Endothelial cell (in vitro differentiated cells): ENCODE measurements at regions not wholly inside any gene's neighbourhood (a gene's known extent, or its start where the extent isn't known, plus 50 kb on each side); places are given as distances from the start of the nearest gene placed in this dataset.

ENCODE experiments used
- DNase-seq: peaks from one replicate; pipeline ENCODE4 v3.0.0; 2021; ENCODE audit warnings: low spot score
- H3K27ac Mint-ChIP-seq: one replicate; pipeline ENCODE4 v1.8.0; 2021; ENCODE audit warnings: mixed read lengths, inconsistent platforms; ENCODE audit not compliant: unreplicated experiment
- H3K27me3 Mint-ChIP-seq: one replicate; pipeline ENCODE4 v1.8.0; 2021; ENCODE audit warnings: mild to moderate bottlenecking, moderate library complexity, mixed read lengths, inconsistent platforms; ENCODE audit not compliant: unreplicated experiment
- H3K36me3 Mint-ChIP-seq: one replicate; pipeline ENCODE4 v1.8.0; 2021; ENCODE audit warnings: mild to moderate bottlenecking, low read depth, mixed read lengths, inconsistent platforms; ENCODE audit not compliant: unreplicated experiment
- H3K4me1 Mint-ChIP-seq: one replicate; pipeline ENCODE4 v1.8.0; 2021; ENCODE audit warnings: mild to moderate bottlenecking, mixed read lengths, inconsistent platforms; ENCODE audit not compliant: unreplicated experiment
- H3K4me3 Mint-ChIP-seq: one replicate; pipeline ENCODE4 v1.8.0; 2021; ENCODE audit warnings: mild to moderate bottlenecking, mixed read lengths, inconsistent platforms; ENCODE audit not compliant: unreplicated experiment
- H3K9me3 Mint-ChIP-seq: one replicate; pipeline ENCODE4 v1.8.0; 2021; ENCODE audit warnings: mixed read lengths, inconsistent platforms; ENCODE audit not compliant: unreplicated experiment
- TF ChIP-seq, protein P1 (sequence below): fragments of 200-600 bp; sonication (generic); IDR thresholded peaks from one replicate; pipeline ENCODE4 v1.5.0; 2021; ENCODE audit warnings: antibody characterized with exemption; ENCODE audit not compliant: unreplicated experiment

DNA sequence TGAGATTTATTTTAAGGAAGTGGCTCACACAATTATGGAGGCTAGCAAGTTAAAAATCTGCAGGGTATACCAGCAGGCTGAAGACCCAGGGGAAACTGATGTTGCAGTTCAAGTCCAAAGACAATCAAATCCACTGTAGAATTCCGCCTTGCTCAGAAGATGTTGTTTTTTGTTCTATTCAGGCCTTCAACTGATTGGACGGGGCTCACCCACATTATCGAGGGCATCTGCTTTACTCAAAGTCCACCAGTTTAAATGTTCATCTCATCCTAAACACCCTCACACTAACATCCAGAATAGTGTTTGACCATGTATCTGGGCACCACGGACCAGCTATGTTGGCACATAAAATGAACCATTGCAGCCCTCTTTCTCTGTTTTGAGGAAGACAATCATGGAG lies 211.2 kb upstream of the GPR26 start:
- no peaks in the 10 kb centered on the region for H3K4me1 Mint-ChIP-seq
- no peak overlapping the region for H3K4me3 Mint-ChIP-seq
- no peaks in the 10 kb centered on the region for H3K36me3 Mint-ChIP-seq
- no peaks in the 10 kb centered on the region for H3K27me3 Mint-ChIP-seq
- H3K27ac Mint-ChIP-seq = no peak overlapping the region
- no peaks in the 10 kb centered on the region for H3K9me3 Mint-ChIP-seq
- TF ChIP-seq, protein P1, sequence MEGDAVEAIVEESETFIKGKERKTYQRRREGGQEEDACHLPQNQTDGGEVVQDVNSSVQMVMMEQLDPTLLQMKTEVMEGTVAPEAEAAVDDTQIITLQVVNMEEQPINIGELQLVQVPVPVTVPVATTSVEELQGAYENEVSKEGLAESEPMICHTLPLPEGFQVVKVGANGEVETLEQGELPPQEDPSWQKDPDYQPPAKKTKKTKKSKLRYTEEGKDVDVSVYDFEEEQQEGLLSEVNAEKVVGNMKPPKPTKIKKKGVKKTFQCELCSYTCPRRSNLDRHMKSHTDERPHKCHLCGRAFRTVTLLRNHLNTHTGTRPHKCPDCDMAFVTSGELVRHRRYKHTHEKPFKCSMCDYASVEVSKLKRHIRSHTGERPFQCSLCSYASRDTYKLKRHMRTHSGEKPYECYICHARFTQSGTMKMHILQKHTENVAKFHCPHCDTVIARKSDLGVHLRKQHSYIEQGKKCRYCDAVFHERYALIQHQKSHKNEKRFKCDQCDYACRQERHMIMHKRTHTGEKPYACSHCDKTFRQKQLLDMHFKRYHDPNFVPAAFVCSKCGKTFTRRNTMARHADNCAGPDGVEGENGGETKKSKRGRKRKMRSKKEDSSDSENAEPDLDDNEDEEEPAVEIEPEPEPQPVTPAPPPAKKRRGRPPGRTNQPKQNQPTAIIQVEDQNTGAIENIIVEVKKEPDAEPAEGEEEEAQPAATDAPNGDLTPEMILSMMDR = no peak
- DNase-seq = no peak

- no peak overlapping the region for H3K27ac Mint-ChIP-seq
- no peaks in the 10 kb centered on the region for H3K36me3 Mint-ChIP-seq
- H3K4me3 Mint-ChIP-seq = no peak overlapping the region
- no peaks in the 10 kb centered on the region for H3K27me3 Mint-ChIP-seq
- TF ChIP-seq, protein P1 = no peak
- H3K9me3 Mint-ChIP-seq = no peaks in the 10 kb centered on the region
- DNase-seq = no peak
- H3K4me1 Mint-ChIP-seq = no peaks in the 10 kb centered on the region
Observed at GRCh38 chr10:123455861-123456260, 210.3 kb upstream of the GPR26 start.

- Mint-ChIP-seq H3K4me1 (peaks cover 8% of the 10 kb centered on the region), H3K27me3 (no peaks in the 10 kb centered on the region), H3K36me3 (no peaks in the 10 kb centered on the region), H3K9me3 (no peaks in the 10 kb centered on the region), H3K27ac (no peak overlapping the region), H3K4me3 (no peak overlapping the region)
- TF ChIP-seq, protein P1 = no peak
- no peak for DNase-seq
Observed at GRCh38 chr10:123458933-123459332, 207.2 kb upstream of the GPR26 start.

GRCh38 chr10:123459371-123460091 lies 206.6 kb upstream of the GPR26 start:
- DNase-seq = no peak
- H3K4me3 Mint-ChIP-seq = no peak overlapping the region

DNA sequence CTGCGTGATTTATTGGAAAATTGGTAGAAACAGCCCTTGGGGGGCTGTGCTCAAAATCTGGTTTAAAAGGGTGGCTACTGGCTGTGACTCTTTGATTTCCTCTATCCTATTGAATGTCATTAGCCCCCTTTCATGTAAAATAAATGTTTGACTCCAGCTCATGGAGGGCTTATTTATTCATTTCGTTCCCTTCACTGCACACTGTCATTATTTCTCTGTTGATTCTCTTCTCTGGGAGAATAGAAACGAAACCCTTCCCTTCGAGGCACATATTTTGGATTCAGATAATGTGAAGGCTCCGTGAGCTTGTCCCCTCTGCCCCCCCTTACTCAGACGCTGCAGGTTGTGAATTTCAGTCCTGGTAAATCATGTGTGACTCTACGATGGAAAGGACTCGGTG lies 203.9 kb upstream of the GPR26 start:
- no peak overlapping the region for H3K4me3 Mint-ChIP-seq
- no peaks in the 10 kb centered on the region for H3K36me3 Mint-ChIP-seq
- no peaks in the 10 kb centered on the region for H3K27me3 Mint-ChIP-seq
- no peak overlapping the region for H3K27ac Mint-ChIP-seq
- H3K9me3 Mint-ChIP-seq = no peaks in the 10 kb centered on the region
- TF ChIP-seq, protein P1 = no peak
- H3K4me1 Mint-ChIP-seq = peaks cover 8% of the 10 kb centered on the region
- no peak for DNase-seq

More at GRCh38 chr10:123459371-123460091, 206.6 kb upstream of the GPR26 start:
- Mint-ChIP-seq H3K27ac (no peak overlapping the region), H3K9me3 (no peaks in the 10 kb centered on the region), H3K36me3 (no peaks in the 10 kb centered on the region), H3K27me3 (no peaks in the 10 kb centered on the region), H3K4me1 (peaks cover 8% of the 10 kb centered on the region)
- TF ChIP-seq, protein P1 = no peak
